Vagina (tissue), 2 donors: ENCODE measurements at regions not wholly inside any gene's neighbourhood (a gene's known extent, or its start where the extent isn't known, plus 50 kb on each side); places are given as distances from the start of the nearest gene placed in this dataset.

Experiments
- DNase-seq, 2 donors: peaks; one replicate each; pipeline ENCODE4 v3.0.0-alpha.2; 2017; ENCODE audit errors: extremely low spot score in 2 of 2
- H3K27ac ChIP-seq: fragments of 200-600 bp; sonication (generic); one replicate; pipeline ENCODE4 v1.5.1; 2019
- H3K27me3 ChIP-seq: fragments of 200-600 bp; sonication (generic); one replicate; pipeline ENCODE4 v1.5.1; 2019
- H3K36me3 ChIP-seq, 2 donors: fragments of 200-600 bp; sonication (generic); one replicate each; pipeline ENCODE4 v1.5.1; 2017 to 2019
- H3K4me1 ChIP-seq: fragments of 200-600 bp; sonication (generic); one replicate; pipeline ENCODE4 v1.5.1; 2019
- H3K4me3 ChIP-seq, 2 donors: fragments of 200-600 bp; sonication (generic); 1 replicate in 1 of 2; 2 replicates in 1 of 2; pipeline ENCODE4 v1.5.1; 2016 to 2019
- H3K9me3 ChIP-seq: fragments of 200-600 bp; sonication (generic); one replicate; pipeline ENCODE4 v1.5.1; 2019
- CTCF ChIP-seq, 3 experiments: fragments of 450-650 bp in 2 of 3; fragments of 200-600 bp in 1 of 3; sonication (generic) in 1 of 3; IDR thresholded peaks; one replicate each; pipeline ENCODE4 v1.5.1; 2017 to 2019; ENCODE audit warnings: antibody characterized with exemption in 3 of 3, mild to moderate bottlenecking in 2 of 3, moderate library complexity in 2 of 3
- POLR2A ChIP-seq, 2 donors: fragments of 450-650 bp; IDR thresholded peaks; one replicate each; pipeline ENCODE4 v1.6.1; 2017; ENCODE audit warnings: antibody characterized with exemption in 2 of 2, mild to moderate bottlenecking in 2 of 2, moderate library complexity in 2 of 2
- POLR2AphosphoS5 ChIP-seq, 2 donors: sonication (generic); formaldehyde crosslinking; IDR thresholded peaks; one replicate each; pipeline ENCODE4 v1.9.0; 2017; ENCODE audit warnings: antibody characterized with exemption in 2 of 2, mild to moderate bottlenecking in 2 of 2, low read depth in 1 of 2; ENCODE audit not compliant: insufficient read depth in 1 of 2
- intact Hi-C: fragments of 100-400 bp; cut with DNase I; formaldehyde crosslinking; loops from one replicate; pipeline ENCODE4 v1.15.1; 2023

GRCh38 chr9:115285836-115286235 is 167.9 kb upstream of the TNC start:
- Histone ChIP-seq H3K27ac (no peak overlapping the region), H3K27me3 (no peaks in the 10 kb centered on the region), H3K4me1 (no peaks in the 10 kb centered on the region), H3K9me3 (no peaks in the 10 kb centered on the region), H3K36me3 (no peaks in the 10 kb centered on the region), H3K4me3 (no peak overlapping the region)
- intact Hi-C loops: no loop called here
- DNase-seq: no peak
- TF ChIP-seq CTCF (IDR thresholded peaks at IDR 0.05): no peak
- no peak for TF ChIP-seq POLR2AphosphoS5 (IDR thresholded peaks at IDR 0.05; ENCODE audit: insufficient read depth in 1 of 2, low read depth in 1 of 2)
- no peak for TF ChIP-seq POLR2A (IDR thresholded peaks at IDR 0.05)

- H3K36me3 ChIP-seq: no peaks in the 10 kb centered on the region
- TF ChIP-seq POLR2AphosphoS5 (IDR thresholded peaks at IDR 0.05; ENCODE audit: insufficient read depth in 1 of 2, low read depth in 1 of 2) (no peak), CTCF (IDR thresholded peaks at IDR 0.05) (no peak), POLR2A (IDR thresholded peaks at IDR 0.05) (no peak)
- DNase-seq: no peak
- no peaks in the 10 kb centered on the region for H3K27me3 ChIP-seq
- intact Hi-C loops: no loop called here
- H3K4me1 ChIP-seq: no peaks in the 10 kb centered on the region
- no peak overlapping the region for H3K4me3 ChIP-seq
- no peak overlapping the region for H3K27ac ChIP-seq
- no peaks in the 10 kb centered on the region for H3K9me3 ChIP-seq
Measured at GRCh38 chr9:115286411-115286810, 168.5 kb upstream of the TNC start.

GRCh38 chr9:115289757-115290208 is 171.8 kb upstream of the TNC start:
- no peaks in the 10 kb centered on the region for H3K27me3 ChIP-seq
- DNase-seq: no peak
- H3K9me3 ChIP-seq: no peaks in the 10 kb centered on the region
- no peak overlapping the region for H3K4me3 ChIP-seq
- H3K36me3 ChIP-seq: no peaks in the 10 kb centered on the region
- no peak overlapping the region for H3K27ac ChIP-seq
- TF ChIP-seq CTCF (IDR thresholded peaks at IDR 0.05) (no peak), POLR2A (IDR thresholded peaks at IDR 0.05) (no peak), POLR2AphosphoS5 (IDR thresholded peaks at IDR 0.05; ENCODE audit: insufficient read depth in 1 of 2, low read depth in 1 of 2) (no peak)
- intact Hi-C loops: no loop called here
- H3K4me1 ChIP-seq: peaks cover 11% of the 10 kb centered on the region

- Histone ChIP-seq H3K9me3 (no peaks in the 10 kb centered on the region), H3K27ac (no peak overlapping the region), H3K4me1 (peaks cover 11% of the 10 kb centered on the region), H3K27me3 (no peaks in the 10 kb centered on the region), H3K36me3 (no peaks in the 10 kb centered on the region), H3K4me3 (no peak overlapping the region)
- DNase-seq: no peak
- intact Hi-C loops: no loop called here
- TF ChIP-seq POLR2A (IDR thresholded peaks at IDR 0.05) (no peak), POLR2AphosphoS5 (IDR thresholded peaks at IDR 0.05; ENCODE audit: insufficient read depth in 1 of 2, low read depth in 1 of 2) (no peak), CTCF (IDR thresholded peaks at IDR 0.05) (no peak)
Measured at GRCh38 chr9:115291841-115292240, 173.9 kb upstream of the TNC start.

- TF ChIP-seq POLR2AphosphoS5 (IDR thresholded peaks at IDR 0.05; ENCODE audit: insufficient read depth in 1 of 2, low read depth in 1 of 2) (no peak), CTCF (IDR thresholded peaks at IDR 0.05) (no peak), POLR2A (IDR thresholded peaks at IDR 0.05) (no peak)
- intact Hi-C loops: no loop called here
- no peak for DNase-seq
- H3K27ac ChIP-seq: no peak overlapping the region
- peaks cover 11% of the 10 kb centered on the region for H3K4me1 ChIP-seq
- H3K9me3 ChIP-seq: no peaks in the 10 kb centered on the region
- no peak overlapping the region for H3K4me3 ChIP-seq
- no peaks in the 10 kb centered on the region for H3K36me3 ChIP-seq
- H3K27me3 ChIP-seq: no peaks in the 10 kb centered on the region
Measured at GRCh38 chr9:115292584-115293279, 174.8 kb upstream of the TNC start.
